GM03348 (cell line): ENCODE measurements at regions not wholly inside any gene's neighbourhood (a gene's known extent, or its start where the extent isn't known, plus 50 kb on each side); places are given as distances from the start of the nearest gene placed in this dataset.
"Not testable (repeated sequence)": the region's sequence is repeated elsewhere in the genome, so short reads cannot be mapped to it uniquely, and the experiment has no call there.

Experiments
- DNase-seq: peaks from one replicate; pipeline ENCODE4 v3.0.0; 2012; ENCODE audit warnings: low spot score

GRCh38 chr12:14032191-14032590 lies 50.8 kb upstream of the GRIN2B start:
- not testable (repeated sequence) for DNase-seq

- no peak for DNase-seq
Measured at GRCh38 chr12:14043776-14044175, 62.4 kb upstream of the GRIN2B start.

- no peak for DNase-seq
Measured at GRCh38 chr12:14048941-14049545, 67.6 kb upstream of the GRIN2B start.

- no peak for DNase-seq
Measured at GRCh38 chr12:14057895-14058294, 76.5 kb upstream of the GRIN2B start.

GRCh38 chr12:14058717-14059116 lies 77.3 kb upstream of the GRIN2B start:
- no peak for DNase-seq

GRCh38 chr12:14059548-14059947 lies 78.1 kb upstream of the GRIN2B start:
- no peak for DNase-seq

GRCh38 chr12:14065616-14066015 lies 84.2 kb upstream of the GRIN2B start:
- DNase-seq: no peak

- DNase-seq: no peak
Measured at GRCh38 chr12:14066021-14066420, 84.6 kb upstream of the GRIN2B start.

GRCh38 chr12:14068961-14069360 lies 87.6 kb upstream of the GRIN2B start:
- no peak for DNase-seq

- DNase-seq: no peak
Measured at GRCh38 chr12:14071833-14072232, 90.4 kb upstream of the GRIN2B start.

- DNase-seq: no peak
Measured at GRCh38 chr12:14072987-14073386, 91.6 kb upstream of the GRIN2B start.

GRCh38 chr12:14075797-14076393 lies 94.5 kb upstream of the GRIN2B start:
- DNase-seq: no peak

GRCh38 chr12:14076538-14076937 lies 95.1 kb upstream of the GRIN2B start:
- no peak for DNase-seq

- DNase-seq: no peak
Measured at GRCh38 chr12:14086838-14087237, 105.4 kb upstream of the GRIN2B start.

GRCh38 chr12:14099994-14100393 lies 118.6 kb upstream of the GRIN2B start:
- no peak for DNase-seq

GRCh38 chr12:14101556-14101955 lies 120.2 kb upstream of the GRIN2B start:
- not testable (repeated sequence) for DNase-seq

GRCh38 chr12:14111230-14111865 lies 129.9 kb upstream of the GRIN2B start:
- DNase-seq: no peak

GRCh38 chr12:14113031-14113430 lies 131.6 kb upstream of the GRIN2B start:
- DNase-seq: no peak

GRCh38 chr12:14126692-14127091 lies 145.3 kb upstream of the GRIN2B start:
- no peak for DNase-seq

GRCh38 chr12:14129611-14130195 lies 148.3 kb upstream of the GRIN2B start:
- no peak for DNase-seq

GRCh38 chr12:14135996-14136395 lies 154.6 kb upstream of the GRIN2B start:
- no peak for DNase-seq

- no peak for DNase-seq
Measured at GRCh38 chr12:14138495-14138894, 157.1 kb upstream of the GRIN2B start.
